ENCODE measurements at regions not wholly inside any gene's neighbourhood (a gene's known extent, or its start where the extent isn't known, plus 50 kb on each side); places are given as distances from the start of the nearest gene placed in this dataset.

GRCh38 chr19:31548941-31549340 lies 199.7 kb upstream of the TSHZ3 start:
- Histone ChIP-seq H3K9me3 (ENCODE audit: control insufficient read depth, low read depth, low read length) (no peaks in the 10 kb centered on the region), H3K27me3 (ENCODE audit: control insufficient read depth, insufficient read depth, low read length) (no peaks in the 10 kb centered on the region), H3K4me3 (ENCODE audit: low read length) (no peak overlapping the region), H3K4me1 (ENCODE audit: control insufficient read depth, low read depth, low read length) (no peaks in the 10 kb centered on the region), H3K36me3 (ENCODE audit: control insufficient read depth, low read depth, low read length) (no peaks in the 10 kb centered on the region), H3K27ac (ENCODE audit: low read length) (no peak overlapping the region), H3K9ac (ENCODE audit: low read length) (no peak overlapping the region)

GRCh38 chr19:31553112-31553845 lies 204.0 kb upstream of the TSHZ3 start:
- H3K9me3 ChIP-seq (ENCODE audit: control insufficient read depth, low read depth, low read length) = no peaks in the 10 kb centered on the region
- no peaks in the 10 kb centered on the region for H3K27me3 ChIP-seq (ENCODE audit: control insufficient read depth, insufficient read depth, low read length)
- no peaks in the 10 kb centered on the region for H3K4me1 ChIP-seq (ENCODE audit: control insufficient read depth, low read depth, low read length)
- H3K4me3 ChIP-seq (ENCODE audit: low read length) = no peak overlapping the region
- H3K9ac ChIP-seq (ENCODE audit: low read length) = no peak overlapping the region
- H3K36me3 ChIP-seq (ENCODE audit: control insufficient read depth, low read depth, low read length) = no peaks in the 10 kb centered on the region
- H3K27ac ChIP-seq (ENCODE audit: low read length) = no peak overlapping the region

- no peaks in the 10 kb centered on the region for H3K4me1 ChIP-seq (ENCODE audit: control insufficient read depth, low read depth, low read length)
- no peaks in the 10 kb centered on the region for H3K36me3 ChIP-seq (ENCODE audit: control insufficient read depth, low read depth, low read length)
- H3K27me3 ChIP-seq (ENCODE audit: control insufficient read depth, insufficient read depth, low read length) = no peaks in the 10 kb centered on the region
- H3K27ac ChIP-seq (ENCODE audit: low read length) = no peak overlapping the region
- no peak overlapping the region for H3K4me3 ChIP-seq (ENCODE audit: low read length)
- no peak overlapping the region for H3K9ac ChIP-seq (ENCODE audit: low read length)
- H3K9me3 ChIP-seq (ENCODE audit: control insufficient read depth, low read depth, low read length) = no peaks in the 10 kb centered on the region
Observed at GRCh38 chr19:31553846-31554215, 204.6 kb upstream of the TSHZ3 start.

GRCh38 chr19:31554360-31554759 lies 205.1 kb upstream of the TSHZ3 start:
- H3K9ac ChIP-seq (ENCODE audit: low read length) = no peak overlapping the region
- H3K27ac ChIP-seq (ENCODE audit: low read length) = no peak overlapping the region
- H3K36me3 ChIP-seq (ENCODE audit: control insufficient read depth, low read depth, low read length) = no peaks in the 10 kb centered on the region
- no peaks in the 10 kb centered on the region for H3K27me3 ChIP-seq (ENCODE audit: control insufficient read depth, insufficient read depth, low read length)
- H3K4me3 ChIP-seq (ENCODE audit: low read length) = no peak overlapping the region
- no peaks in the 10 kb centered on the region for H3K9me3 ChIP-seq (ENCODE audit: control insufficient read depth, low read depth, low read length)
- no peaks in the 10 kb centered on the region for H3K4me1 ChIP-seq (ENCODE audit: control insufficient read depth, low read depth, low read length)

- no peaks in the 10 kb centered on the region for H3K4me1 ChIP-seq (ENCODE audit: control insufficient read depth, low read depth, low read length)
- no peaks in the 10 kb centered on the region for H3K27me3 ChIP-seq (ENCODE audit: control insufficient read depth, insufficient read depth, low read length)
- no peak overlapping the region for H3K9ac ChIP-seq (ENCODE audit: low read length)
- no peak overlapping the region for H3K27ac ChIP-seq (ENCODE audit: low read length)
- H3K36me3 ChIP-seq (ENCODE audit: control insufficient read depth, low read depth, low read length) = no peaks in the 10 kb centered on the region
- H3K4me3 ChIP-seq (ENCODE audit: low read length) = no peak overlapping the region
- no peaks in the 10 kb centered on the region for H3K9me3 ChIP-seq (ENCODE audit: control insufficient read depth, low read depth, low read length)
Observed at GRCh38 chr19:31555634-31556215, 206.5 kb upstream of the TSHZ3 start.

- Histone ChIP-seq H3K4me1 (ENCODE audit: control insufficient read depth, low read depth, low read length) (no peaks in the 10 kb centered on the region), H3K27ac (ENCODE audit: low read length) (no peak overlapping the region), H3K36me3 (ENCODE audit: control insufficient read depth, low read depth, low read length) (no peaks in the 10 kb centered on the region), H3K4me3 (ENCODE audit: low read length) (no peak overlapping the region), H3K27me3 (ENCODE audit: control insufficient read depth, insufficient read depth, low read length) (no peaks in the 10 kb centered on the region), H3K9me3 (ENCODE audit: control insufficient read depth, low read depth, low read length) (no peaks in the 10 kb centered on the region), H3K9ac (ENCODE audit: low read length) (no peak overlapping the region)
Observed at GRCh38 chr19:31559494-31559893, 210.3 kb upstream of the TSHZ3 start.

GRCh38 chr19:31560086-31561060 lies 211.1 kb upstream of the TSHZ3 start:
- H3K27me3 ChIP-seq (ENCODE audit: control insufficient read depth, insufficient read depth, low read length) = no peaks in the 10 kb centered on the region
- H3K9ac ChIP-seq (ENCODE audit: low read length) = no peak overlapping the region
- H3K27ac ChIP-seq (ENCODE audit: low read length) = no peak overlapping the region
- H3K36me3 ChIP-seq (ENCODE audit: control insufficient read depth, low read depth, low read length) = no peaks in the 10 kb centered on the region
- H3K4me3 ChIP-seq (ENCODE audit: low read length) = no peak overlapping the region
- no peaks in the 10 kb centered on the region for H3K4me1 ChIP-seq (ENCODE audit: control insufficient read depth, low read depth, low read length)
- no peaks in the 10 kb centered on the region for H3K9me3 ChIP-seq (ENCODE audit: control insufficient read depth, low read depth, low read length)

GRCh38 chr19:31562966-31563612 lies 213.9 kb upstream of the TSHZ3 start:
- Histone ChIP-seq H3K9me3 (ENCODE audit: control insufficient read depth, low read depth, low read length) (no peaks in the 10 kb centered on the region), H3K9ac (ENCODE audit: low read length) (no peak overlapping the region), H3K27ac (ENCODE audit: low read length) (no peak overlapping the region), H3K27me3 (ENCODE audit: control insufficient read depth, insufficient read depth, low read length) (no peaks in the 10 kb centered on the region), H3K4me3 (ENCODE audit: low read length) (no peak overlapping the region), H3K4me1 (ENCODE audit: control insufficient read depth, low read depth, low read length) (no peaks in the 10 kb centered on the region), H3K36me3 (ENCODE audit: control insufficient read depth, low read depth, low read length) (no peaks in the 10 kb centered on the region)

- Histone ChIP-seq H3K9ac (ENCODE audit: low read length) (no peak overlapping the region), H3K4me3 (ENCODE audit: low read length) (no peak overlapping the region), H3K27me3 (ENCODE audit: control insufficient read depth, insufficient read depth, low read length) (no peaks in the 10 kb centered on the region), H3K9me3 (ENCODE audit: control insufficient read depth, low read depth, low read length) (no peaks in the 10 kb centered on the region), H3K27ac (ENCODE audit: low read length) (no peak overlapping the region), H3K4me1 (ENCODE audit: control insufficient read depth, low read depth, low read length) (no peaks in the 10 kb centered on the region), H3K36me3 (ENCODE audit: control insufficient read depth, low read depth, low read length) (no peaks in the 10 kb centered on the region)
Observed at GRCh38 chr19:31567776-31568175, 218.5 kb upstream of the TSHZ3 start.

- Histone ChIP-seq H3K4me1 (ENCODE audit: control insufficient read depth, low read depth, low read length) (no peaks in the 10 kb centered on the region), H3K27ac (ENCODE audit: low read length) (no peak overlapping the region), H3K9ac (ENCODE audit: low read length) (no peak overlapping the region), H3K9me3 (ENCODE audit: control insufficient read depth, low read depth, low read length) (no peaks in the 10 kb centered on the region), H3K27me3 (ENCODE audit: control insufficient read depth, insufficient read depth, low read length) (no peaks in the 10 kb centered on the region), H3K36me3 (ENCODE audit: control insufficient read depth, low read depth, low read length) (no peaks in the 10 kb centered on the region), H3K4me3 (ENCODE audit: low read length) (no peak overlapping the region)
Observed at GRCh38 chr19:31568724-31569123, 219.5 kb upstream of the TSHZ3 start.

- H3K36me3 ChIP-seq (ENCODE audit: control insufficient read depth, low read depth, low read length) = no peaks in the 10 kb centered on the region
- no peak overlapping the region for H3K27ac ChIP-seq (ENCODE audit: low read length)
- H3K4me1 ChIP-seq (ENCODE audit: control insufficient read depth, low read depth, low read length) = peaks cover 9% of the 10 kb centered on the region
- no peak overlapping the region for H3K4me3 ChIP-seq (ENCODE audit: low read length)
- no peak overlapping the region for H3K9ac ChIP-seq (ENCODE audit: low read length)
- no peaks in the 10 kb centered on the region for H3K27me3 ChIP-seq (ENCODE audit: control insufficient read depth, insufficient read depth, low read length)
- H3K9me3 ChIP-seq (ENCODE audit: control insufficient read depth, low read depth, low read length) = no peaks in the 10 kb centered on the region
Observed at GRCh38 chr19:31570718-31571117, 221.5 kb upstream of the TSHZ3 start.
